ENCODE measurements at regions not wholly inside any gene's neighbourhood (a gene's known extent, or its start where the extent isn't known, plus 50 kb on each side); places are given as distances from the start of the nearest gene placed in this dataset.
A peak's percentile ranks its signal among the peaks of the same experiment; 100 is the strongest.

DNA sequence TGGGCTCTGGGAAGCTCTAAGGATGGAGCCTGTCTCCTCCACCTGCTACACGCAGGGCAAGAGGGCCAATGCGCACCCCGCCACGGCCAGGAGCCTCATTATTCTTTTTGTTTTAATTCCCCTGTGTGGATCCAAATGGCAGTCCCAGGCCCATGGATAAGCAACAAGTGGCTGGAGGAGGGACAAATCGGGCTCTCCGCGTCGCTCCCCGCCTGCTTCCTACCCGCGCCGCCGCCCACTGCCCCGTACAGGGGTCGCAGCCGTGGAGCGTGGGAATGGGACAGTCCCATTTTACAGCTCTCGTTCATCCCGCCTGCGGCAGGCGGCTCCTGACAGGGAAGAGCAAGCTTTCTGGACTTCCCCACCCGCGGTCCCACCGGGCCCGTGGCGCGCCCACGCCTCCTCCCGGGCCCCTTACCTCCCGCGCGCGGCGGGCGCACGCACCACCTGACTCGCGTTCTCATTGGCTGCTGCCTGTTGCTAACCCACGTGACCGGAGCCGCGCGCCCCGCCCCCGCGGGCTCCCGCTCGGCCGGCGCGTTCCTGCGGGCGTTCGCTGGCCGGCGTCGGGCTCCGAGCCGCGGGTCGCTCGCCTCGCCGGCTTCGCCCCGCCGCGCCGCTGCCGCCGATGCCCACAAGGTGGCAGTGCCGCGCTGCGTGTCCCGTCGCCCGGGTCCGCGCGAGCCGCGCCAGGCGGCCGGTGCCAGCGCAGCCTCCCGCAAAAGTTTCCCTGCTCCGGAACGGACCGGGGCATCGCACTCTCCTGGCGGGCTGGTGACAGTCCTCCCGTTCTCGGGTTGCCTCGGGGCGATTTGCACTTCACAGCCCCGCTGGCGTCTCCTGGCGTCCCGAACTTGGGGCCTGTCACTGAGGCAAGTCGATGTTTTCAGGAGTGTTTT is 93.3 kb downstream of the CD83 start:
- H3K9me3 ChIP-seq (ENCODE audit: low read depth) = no peaks in the 10 kb centered on the region
- no peak for TF ChIP-seq EZH2phosphoT487 (IDR thresholded peaks at IDR 0.05; ENCODE audit: insufficient read depth, low read depth)
- no peak for TF ChIP-seq EZH2 (IDR thresholded peaks at IDR 0.05; ENCODE audit: insufficient read depth, poor library complexity, severe bottlenecking)
- peak overlapping the region; percentile 85 for H3K9ac ChIP-seq
- in situ Hi-C loops (cut with MboI) = loop anchor here (10.0 kb wide), 1 partner anchor 1284 kb away; no protein-coding TSS in a partner anchor
- peaks cover 10% of the 10 kb centered on the region for H3K4me1 ChIP-seq (ENCODE audit: insufficient read depth)
- peak; percentile 96 for DNase-seq
- H2AFZ ChIP-seq = peak overlapping the region; percentile 94
- no peaks in the 10 kb centered on the region for H3K36me3 ChIP-seq (ENCODE audit: low read depth)
- H3K79me2 ChIP-seq (ENCODE audit: insufficient read depth) = no peaks in the 10 kb centered on the region
- H3K4me2 ChIP-seq (ENCODE audit: unreplicated experiment) = peak overlapping the region; percentile 95
- WGBS, 2 experiments (ENCODE audit: low coverage in 1 of 2, low lambda C conversion rate in 2 of 2, missing lambda C conversion rate in 2 of 2) = 3 to 4% methylated on average over 56 to 93 of the region's 100 CpGs
- no peaks in the 10 kb centered on the region for H3F3A ChIP-seq (ENCODE audit: insufficient read depth)
- peak overlapping the region; percentile 88 for H3K4me3 ChIP-seq
- H3K27ac ChIP-seq = peak overlapping the region; percentile 59
- H3K27me3 ChIP-seq (replicated peaks; ENCODE audit: insufficient read depth) = no peaks in the 10 kb centered on the region
- no peaks in the 10 kb centered on the region for H4K20me1 ChIP-seq (ENCODE audit: insufficient read depth)
- H3K9me2 ChIP-seq (ENCODE audit: insufficient read depth) = no peaks in the 10 kb centered on the region

DNA sequence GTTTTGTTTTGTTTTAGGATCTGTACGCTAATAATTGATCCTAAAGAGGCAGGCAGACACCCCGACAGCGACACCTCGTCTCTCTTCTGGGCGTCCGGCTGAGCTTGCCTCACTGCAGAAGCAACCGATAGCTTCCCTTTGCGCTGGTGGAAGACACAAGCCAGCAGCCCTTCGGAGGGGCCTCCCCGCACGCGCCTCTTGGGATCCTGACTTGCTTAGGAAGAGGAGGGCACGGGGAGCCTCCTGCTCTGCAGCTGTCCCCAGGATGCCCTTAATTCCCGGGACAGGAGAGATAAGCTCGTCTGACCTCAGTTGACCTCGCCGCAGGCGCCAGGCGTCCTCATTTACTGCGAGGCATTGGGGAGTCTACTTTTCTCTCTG is 94.0 kb downstream of the CD83 start:
- no peaks in the 10 kb centered on the region for H3F3A ChIP-seq (ENCODE audit: insufficient read depth)
- no peaks in the 10 kb centered on the region for H3K9me2 ChIP-seq (ENCODE audit: insufficient read depth)
- H2AFZ ChIP-seq = peak overlapping the region; percentile 62
- peak overlapping the region; percentile 85 for H3K9ac ChIP-seq
- no peaks in the 10 kb centered on the region for H4K20me1 ChIP-seq (ENCODE audit: insufficient read depth)
- H3K9me3 ChIP-seq (ENCODE audit: low read depth) = no peaks in the 10 kb centered on the region
- WGBS, 2 experiments (ENCODE audit: low coverage in 1 of 2, low lambda C conversion rate in 2 of 2, missing lambda C conversion rate in 2 of 2) = 20 to 35% methylated on average over 16 to 20 of the region's 20 CpGs
- H3K4me2 ChIP-seq (ENCODE audit: unreplicated experiment) = peak overlapping the region; percentile 83
- no peaks in the 10 kb centered on the region for H3K36me3 ChIP-seq (ENCODE audit: low read depth)
- in situ Hi-C loops (cut with MboI) = loop anchor here (10.0 kb wide), 1 partner anchor 1283 kb away; no protein-coding TSS in a partner anchor
- peak overlapping the region; percentile 70 for H3K4me3 ChIP-seq
- peak; percentile 56 for DNase-seq
- no peaks in the 10 kb centered on the region for H3K79me2 ChIP-seq (ENCODE audit: insufficient read depth)
- H3K27me3 ChIP-seq (replicated peaks; ENCODE audit: insufficient read depth) = no peaks in the 10 kb centered on the region
- peak overlapping the region; percentile 59 for H3K27ac ChIP-seq
- H3K4me1 ChIP-seq (ENCODE audit: insufficient read depth) = peaks cover 10% of the 10 kb centered on the region
- TF ChIP-seq EZH2phosphoT487 (IDR thresholded peaks at IDR 0.05; ENCODE audit: insufficient read depth, low read depth) = no peak
- no peak for TF ChIP-seq EZH2 (IDR thresholded peaks at IDR 0.05; ENCODE audit: insufficient read depth, poor library complexity, severe bottlenecking)

DNA sequence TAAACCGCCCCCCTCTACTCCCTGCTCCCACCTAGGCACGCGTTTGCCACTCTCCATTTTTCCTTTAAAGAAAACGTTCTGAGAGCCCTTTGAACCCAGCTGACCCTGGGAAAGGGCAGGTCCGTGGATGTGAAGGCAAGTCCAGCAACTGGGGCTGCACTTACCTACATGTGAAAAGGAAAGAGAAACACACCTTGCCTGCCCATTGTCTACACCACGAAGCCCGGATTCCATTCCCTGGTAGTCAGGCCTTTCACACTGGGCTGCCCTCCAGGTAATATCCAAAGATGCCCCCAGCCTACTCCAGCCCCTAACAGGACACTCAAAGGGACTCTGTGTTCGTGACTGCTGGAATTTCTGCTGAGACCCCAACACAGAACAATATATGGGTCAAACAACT is 94.4 kb downstream of the CD83 start:
- DNase-seq = no peak
- WGBS, 2 experiments (ENCODE audit: low coverage in 1 of 2, low lambda C conversion rate in 2 of 2, missing lambda C conversion rate in 2 of 2) = 92 to 94% methylated on average over 8 of the region's 8 CpGs
- Histone ChIP-seq H3K4me2 (ENCODE audit: unreplicated experiment) (peak overlapping the region; percentile 83), H3K27me3 (replicated peaks; ENCODE audit: insufficient read depth) (no peaks in the 10 kb centered on the region), H3K9me3 (ENCODE audit: low read depth) (no peaks in the 10 kb centered on the region), H3K36me3 (ENCODE audit: low read depth) (no peaks in the 10 kb centered on the region), H2AFZ (peak overlapping the region; percentile 62; the same call in 1 of the 2 replicates), H3K9me2 (ENCODE audit: insufficient read depth) (no peaks in the 10 kb centered on the region), H4K20me1 (ENCODE audit: insufficient read depth) (no peaks in the 10 kb centered on the region), H3K79me2 (ENCODE audit: insufficient read depth) (no peaks in the 10 kb centered on the region), H3K27ac (no peak overlapping the region), H3K4me1 (ENCODE audit: insufficient read depth) (peaks cover 10% of the 10 kb centered on the region), H3K9ac (peak overlapping the region; percentile 85), H3K4me3 (peak overlapping the region; percentile 70; the same call in 1 of the 2 replicates), H3F3A (ENCODE audit: insufficient read depth) (no peaks in the 10 kb centered on the region)
- in situ Hi-C loops (cut with MboI) = loop anchor here (10.0 kb wide), 1 partner anchor 1283 kb away; no protein-coding TSS in a partner anchor
- TF ChIP-seq EZH2 (IDR thresholded peaks at IDR 0.05; ENCODE audit: insufficient read depth, poor library complexity, severe bottlenecking) = no peak
- no peak for TF ChIP-seq EZH2phosphoT487 (IDR thresholded peaks at IDR 0.05; ENCODE audit: insufficient read depth, low read depth)

DNA sequence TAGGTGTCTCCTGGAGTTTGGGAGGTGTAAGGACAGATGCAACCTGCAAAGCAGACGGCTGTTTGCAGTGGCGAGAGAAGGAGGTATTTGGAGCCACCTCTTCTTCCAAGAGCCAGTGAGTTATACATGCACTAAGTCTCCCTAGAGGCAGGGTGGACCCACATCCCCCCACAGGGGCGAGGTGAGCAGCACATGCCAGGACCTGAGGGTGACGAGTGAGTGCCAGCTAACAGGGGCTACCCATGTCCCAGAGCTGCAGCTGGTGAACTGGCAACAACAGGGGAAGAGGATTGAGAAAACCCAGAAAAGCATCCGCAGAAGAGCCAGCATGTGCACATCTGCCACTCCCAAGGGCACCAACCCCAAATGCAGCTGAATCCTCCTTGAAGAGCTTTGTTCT is 95.1 kb downstream of the CD83 start:
- TF ChIP-seq EZH2phosphoT487 (IDR thresholded peaks at IDR 0.05; ENCODE audit: insufficient read depth, low read depth) (no peak), EZH2 (IDR thresholded peaks at IDR 0.05; ENCODE audit: insufficient read depth, poor library complexity, severe bottlenecking) (no peak)
- Histone ChIP-seq H3K4me3 (no peak overlapping the region), H3K9ac (no peak overlapping the region), H3K36me3 (ENCODE audit: low read depth) (no peaks in the 10 kb centered on the region), H3F3A (ENCODE audit: insufficient read depth) (no peaks in the 10 kb centered on the region), H3K27me3 (replicated peaks; ENCODE audit: insufficient read depth) (no peaks in the 10 kb centered on the region), H3K9me3 (ENCODE audit: low read depth) (no peaks in the 10 kb centered on the region), H3K9me2 (ENCODE audit: insufficient read depth) (no peaks in the 10 kb centered on the region), H3K79me2 (ENCODE audit: insufficient read depth) (no peaks in the 10 kb centered on the region), H4K20me1 (ENCODE audit: insufficient read depth) (no peaks in the 10 kb centered on the region), H2AFZ (no peak overlapping the region), H3K27ac (no peak overlapping the region), H3K4me1 (ENCODE audit: insufficient read depth) (peaks cover 6% of the 10 kb centered on the region), H3K4me2 (ENCODE audit: unreplicated experiment) (no peak overlapping the region)
- 95 to 100% methylated on average over 5 of the region's 5 CpGs for WGBS, 2 experiments (ENCODE audit: low coverage in 1 of 2, low lambda C conversion rate in 2 of 2, missing lambda C conversion rate in 2 of 2)
- no peak for DNase-seq
- in situ Hi-C loops (cut with MboI) = loop anchor here (10.0 kb wide), 1 partner anchor 1282 kb away; no protein-coding TSS in a partner anchor

Data from GM23248 (cell line).